GM12801 (cell line): ENCODE measurements at regions not wholly inside any gene's neighbourhood (a gene's known extent, or its start where the extent isn't known, plus 50 kb on each side); places are given as distances from the start of the nearest gene placed in this dataset.

Experiments
- TF ChIP-seq, protein P1 (sequence below): IDR thresholded peaks from one replicate; pipeline ENCODE4 v1.5.1; 2011; ENCODE audit warnings: control low read depth; ENCODE audit not compliant: insufficient read length; ENCODE audit errors: extremely low read depth

DNA sequence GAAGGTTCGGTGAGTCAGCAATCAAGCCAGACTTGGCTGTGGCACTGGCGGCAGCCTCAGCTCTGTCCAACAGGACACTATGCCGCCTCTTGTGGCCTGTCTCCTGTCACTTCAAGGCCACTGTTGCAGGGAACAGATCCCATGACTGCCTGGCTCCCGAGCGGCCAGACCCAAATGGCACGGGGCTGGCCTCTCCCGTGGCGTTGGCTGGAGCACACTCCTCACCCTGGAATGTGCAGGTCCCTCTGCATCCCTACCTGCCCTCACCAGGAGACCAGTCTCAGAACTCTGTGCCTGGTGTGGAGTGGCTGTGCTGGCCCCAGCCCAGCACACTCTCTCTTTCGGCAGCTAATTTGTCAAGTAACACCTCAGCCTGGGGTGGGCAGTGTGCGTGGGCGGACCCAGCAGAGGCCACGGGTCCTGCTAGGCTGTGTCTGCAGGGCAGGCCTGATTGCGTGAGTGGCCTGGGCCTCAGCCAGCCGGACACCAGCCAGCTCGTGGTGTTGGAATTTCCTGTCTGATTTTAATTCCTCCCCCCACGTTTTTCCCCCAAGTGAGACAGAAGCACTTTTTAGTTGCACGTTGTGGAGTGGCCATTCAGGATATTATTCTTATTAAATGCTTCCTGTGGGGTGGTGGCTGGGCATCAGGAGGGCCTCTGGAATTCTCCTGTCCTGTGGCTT, 179.3 kb downstream of the GLI2 start:
- TF ChIP-seq, protein P1, sequence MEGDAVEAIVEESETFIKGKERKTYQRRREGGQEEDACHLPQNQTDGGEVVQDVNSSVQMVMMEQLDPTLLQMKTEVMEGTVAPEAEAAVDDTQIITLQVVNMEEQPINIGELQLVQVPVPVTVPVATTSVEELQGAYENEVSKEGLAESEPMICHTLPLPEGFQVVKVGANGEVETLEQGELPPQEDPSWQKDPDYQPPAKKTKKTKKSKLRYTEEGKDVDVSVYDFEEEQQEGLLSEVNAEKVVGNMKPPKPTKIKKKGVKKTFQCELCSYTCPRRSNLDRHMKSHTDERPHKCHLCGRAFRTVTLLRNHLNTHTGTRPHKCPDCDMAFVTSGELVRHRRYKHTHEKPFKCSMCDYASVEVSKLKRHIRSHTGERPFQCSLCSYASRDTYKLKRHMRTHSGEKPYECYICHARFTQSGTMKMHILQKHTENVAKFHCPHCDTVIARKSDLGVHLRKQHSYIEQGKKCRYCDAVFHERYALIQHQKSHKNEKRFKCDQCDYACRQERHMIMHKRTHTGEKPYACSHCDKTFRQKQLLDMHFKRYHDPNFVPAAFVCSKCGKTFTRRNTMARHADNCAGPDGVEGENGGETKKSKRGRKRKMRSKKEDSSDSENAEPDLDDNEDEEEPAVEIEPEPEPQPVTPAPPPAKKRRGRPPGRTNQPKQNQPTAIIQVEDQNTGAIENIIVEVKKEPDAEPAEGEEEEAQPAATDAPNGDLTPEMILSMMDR = no peak

DNA sequence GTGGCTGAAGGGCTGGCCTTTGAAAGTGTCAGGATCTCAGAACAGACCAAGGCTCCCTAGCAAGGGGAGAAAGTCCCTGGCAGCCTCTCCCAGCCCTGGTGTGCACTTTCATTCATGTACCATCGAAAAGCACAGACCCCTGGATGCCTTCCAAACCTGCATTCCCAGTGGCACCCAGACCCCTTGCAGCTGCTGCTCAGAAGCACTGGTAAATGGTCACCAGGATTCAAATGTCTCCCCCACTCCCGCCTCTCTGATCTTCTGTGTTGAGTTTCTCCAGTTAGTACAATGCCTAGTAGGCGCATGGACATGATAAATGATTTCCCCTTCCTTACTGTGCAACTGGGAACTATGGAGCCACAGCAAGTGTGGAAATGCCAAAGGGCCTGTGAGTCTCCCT, 180.0 kb downstream of the GLI2 start:
- TF ChIP-seq, protein P1 = no peak

GRCh38 chr2:120916446-120916845, 180.8 kb downstream of the GLI2 start:
- TF ChIP-seq, protein P1 = no peak

DNA sequence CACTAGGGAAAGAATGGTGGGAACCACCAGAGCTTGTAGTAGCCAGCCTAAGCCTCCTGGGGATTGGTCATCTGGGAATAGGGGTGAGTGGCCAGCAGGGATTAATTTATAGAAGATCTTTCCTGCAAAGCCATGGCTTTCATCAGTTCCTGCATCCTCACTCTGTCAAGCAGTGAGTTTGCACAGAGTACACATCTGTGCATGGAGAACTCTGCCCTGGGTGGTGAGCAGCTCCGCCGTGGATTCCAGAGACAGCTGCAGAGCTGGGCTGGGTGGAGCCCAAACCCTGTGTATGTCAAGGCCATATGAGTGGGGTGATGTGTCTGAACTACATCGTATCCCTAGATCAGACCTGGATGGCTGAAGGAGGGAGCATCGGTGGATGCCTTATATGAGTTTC, 182.2 kb downstream of the GLI2 start:
- TF ChIP-seq, protein P1 = no peak

GRCh38 chr2:120919216-120919615, 183.5 kb downstream of the GLI2 start:
- TF ChIP-seq, protein P1 = no peak

DNA sequence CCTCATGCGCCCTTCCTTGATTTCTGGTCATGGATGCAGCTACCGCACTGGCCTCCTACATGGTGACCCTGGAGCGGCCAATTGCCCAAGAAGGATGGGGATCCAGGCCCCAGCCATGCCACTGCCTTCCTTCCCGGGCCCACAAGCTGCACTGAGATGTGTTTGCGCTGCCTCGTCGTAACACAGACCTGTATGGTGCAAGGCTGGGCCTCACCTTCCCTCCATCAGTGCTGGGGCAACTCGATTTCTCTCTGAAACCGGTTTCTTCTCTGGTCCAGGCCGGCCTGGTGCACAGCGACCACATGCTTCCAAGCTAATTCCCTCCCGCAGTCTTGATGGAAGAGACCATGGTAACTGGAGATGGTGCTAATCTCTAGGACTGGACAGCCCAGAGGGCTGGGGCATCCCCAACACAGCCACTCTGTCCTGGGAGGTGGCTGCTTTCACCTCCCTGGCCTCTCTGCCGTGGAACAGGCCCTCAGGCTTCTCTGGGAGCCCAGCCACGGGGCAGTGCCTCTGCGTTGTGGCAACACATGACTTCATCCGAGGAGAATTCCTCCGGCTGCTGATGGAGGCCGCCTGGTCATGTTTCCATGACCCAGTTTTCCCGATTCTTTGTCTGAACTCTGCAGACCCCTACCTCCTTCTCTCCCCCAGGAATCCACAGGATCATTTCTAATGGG, 184.2 kb downstream of the GLI2 start:
- TF ChIP-seq, protein P1 = no peak

- TF ChIP-seq, protein P1 = no peak
Observed at GRCh38 chr2:120920454-120921148, 184.9 kb downstream of the GLI2 start.
